Endothelial cell of umbilical vein (primary cell): ENCODE measurements at regions not wholly inside any gene's neighbourhood (a gene's known extent, or its start where the extent isn't known, plus 50 kb on each side); places are given as distances from the start of the nearest gene placed in this dataset.

Experiments used
- BruUV-seq: library from RNA; stranded (reverse); fragments of 400-500 nt; replicated peaks from 2 replicates; lab custom pipeline; 2021; lab: Mats Ljungman, UMichigan
- CTCF ChIA-PET: fragments of 300-600, 350-600 bp; sonication (Branson Sonifier 250); formaldehyde crosslinking; loops from one replicate; lab custom pipeline; 2021; ENCODE audit warnings: antibody characterized with exemption, inconsistent platforms; lab: Charles Lee
- POLR2A ChIA-PET: fragments of 300-600, 350-600 bp; sonication (Branson Sonifier 250); formaldehyde crosslinking; loops from one replicate; lab custom pipeline; 2021; ENCODE audit warnings: antibody characterized with exemption, inconsistent platforms; lab: Charles Lee
- DNase-seq: peaks from one replicate; pipeline ENCODE4 v3.0.0-alpha.2; 2011; ENCODE audit warnings: low read depth, low spot score
- FAIRE-seq: peaks from 2 replicates; lab custom pipeline; 2011; peaks lifted over from hg19 to GRCh38; lab: Jason Lieb, UNC
- H2AFZ ChIP-seq: 2 replicates; pipeline ENCODE4 v1.6.0; 2012; ENCODE audit warnings: low read depth, low read length, control low read depth, inconsistent platforms
- H3K27ac ChIP-seq: 2 replicates; pipeline ENCODE4 v1.5.1; 2011; ENCODE audit warnings: low read depth, mild to moderate bottlenecking, control low read depth, low read length, moderate library complexity; ENCODE audit not compliant: insufficient read depth
- H3K27me3 ChIP-seq, 2 experiments: 2 replicates each; pipeline versions ENCODE4 v1.6.0 to v1.6.1; 2011; ENCODE audit warnings: low read length in 2 of 2, mixed read lengths in 1 of 2; ENCODE audit not compliant: control insufficient read depth in 2 of 2, insufficient read depth in 2 of 2
- H3K36me3 ChIP-seq, 2 experiments: 2 replicates in 1 of 2; 3 replicates in 1 of 2; pipeline ENCODE4 v1.5.1; 2011; ENCODE audit warnings: low read length in 2 of 2, mild to moderate bottlenecking in 1 of 2, moderate library complexity in 1 of 2; ENCODE audit not compliant: control insufficient read depth in 2 of 2, insufficient read depth in 2 of 2; ENCODE audit errors: extremely low read depth in 1 of 2
- H3K4me1 ChIP-seq: 3 replicates; pipeline ENCODE4 v1.5.1; 2011; ENCODE audit warnings: mild to moderate bottlenecking, low read length; ENCODE audit not compliant: control insufficient read depth, insufficient read depth; ENCODE audit errors: extremely low read depth
- H3K4me2 ChIP-seq: 2 replicates; pipeline ENCODE4 v1.6.1; 2011; ENCODE audit warnings: low read length, control low read depth, mixed read lengths; ENCODE audit not compliant: insufficient read depth
- H3K4me3 ChIP-seq, 3 experiments: fragments of 200-600 bp in 1 of 3; sonication (generic), shearing (Covaris generic) in 1 of 3; replicated peaks in 1 of 3; 2 replicates each; pipeline ENCODE4 v1.5.1; 2011 to 2016; ENCODE audit warnings: control low read depth in 3 of 3, low read length in 3 of 3, mild to moderate bottlenecking in 2 of 3, inconsistent platforms in 1 of 3, low read depth in 1 of 3, moderate library complexity in 1 of 3; ENCODE audit not compliant: insufficient read depth in 1 of 3
- H3K79me2 ChIP-seq: 2 replicates; pipeline ENCODE4 v1.6.0; 2012; ENCODE audit warnings: low read length, inconsistent platforms; ENCODE audit not compliant: control insufficient read depth, insufficient read depth
- H3K9ac ChIP-seq: replicated peaks from 2 replicates; pipeline ENCODE3; 2011; ENCODE audit warnings: low read length, control low read depth; ENCODE audit not compliant: insufficient read depth; ENCODE audit errors: extremely low read depth
- H3K9me1 ChIP-seq: replicated peaks from 3 replicates; pipeline ENCODE4 v1.6.0; 2011; ENCODE audit warnings: mild to moderate bottlenecking, low read length; ENCODE audit not compliant: control insufficient read depth, insufficient read depth; ENCODE audit errors: extremely low read depth
- H3K9me3 ChIP-seq: replicated peaks from 2 replicates; pipeline ENCODE4 v1.5.1; 2012; ENCODE audit warnings: low read length, inconsistent platforms; ENCODE audit not compliant: control insufficient read depth, insufficient read depth
- H4K20me1 ChIP-seq: replicated peaks from 2 replicates; pipeline ENCODE3; 2011; ENCODE audit warnings: mild to moderate bottlenecking, low read length; ENCODE audit not compliant: control insufficient read depth, insufficient read depth; ENCODE audit errors: extremely low read depth
- EZH2 ChIP-seq: IDR thresholded peaks from 2 replicates; pipeline ENCODE4 v1.6.1; 2012; ENCODE audit warnings: borderline replicate concordance, low read depth, mild to moderate bottlenecking, moderate library complexity, low read length, inconsistent platforms; ENCODE audit not compliant: severe bottlenecking
- FOS ChIP-seq: IDR thresholded peaks from 2 replicates; pipeline ENCODE4 v1.6.1; 2011; ENCODE audit warnings: mild to moderate bottlenecking, low read length, moderate library complexity, borderline replicate concordance; ENCODE audit not compliant: insufficient read depth
- GATA2 ChIP-seq: IDR thresholded peaks from 2 replicates; pipeline ENCODE4 v1.7.0; 2011; ENCODE audit warnings: low read depth, mild to moderate bottlenecking, moderate library complexity, mixed read lengths, low read length; ENCODE audit not compliant: insufficient read length, insufficient read depth
- JUN ChIP-seq: IDR thresholded peaks from 2 replicates; pipeline ENCODE4 v1.6.1; 2011; ENCODE audit warnings: borderline replicate concordance, low read depth; ENCODE audit not compliant: insufficient read length, insufficient read depth
- MYC ChIP-seq: IDR thresholded peaks from one replicate; pipeline ENCODE4 v1.6.1; 2011; ENCODE audit warnings: mild to moderate bottlenecking, low read depth, low read length
- POLR2A ChIP-seq: IDR thresholded peaks from 2 replicates; pipeline ENCODE4 v1.6.1; 2012; ENCODE audit warnings: low read depth, mild to moderate bottlenecking, control low read depth, low read length
- POLR2AphosphoS5 ChIP-seq: IDR thresholded peaks from 2 replicates; pipeline ENCODE4 v1.6.1; 2012; ENCODE audit warnings: low read depth, mild to moderate bottlenecking, control low read depth, low read length, moderate library complexity; ENCODE audit not compliant: insufficient read depth
- dilution Hi-C: fragments of 300-500 bp; cut with MboI; formaldehyde crosslinking; loops from one replicate; pipeline ENCODE4 v1.15.0; 2019; ENCODE audit warnings: low sequenced_read_pairs; ENCODE audit not compliant: extremely low pct_ligation_motif_present
- intact Hi-C: fragments of 100-400 bp; cut with micrococcal nuclease; formaldehyde crosslinking; loops from one replicate; pipeline ENCODE4 v1.10.0; 2022
- TF ChIP-seq, protein P1 (sequence below), 2 donors: IDR thresholded peaks; 1 replicate in 1 of 2; 2 replicates in 1 of 2; pipeline ENCODE4 v1.5.1; 2011; ENCODE audit warnings: low read length in 2 of 2, mild to moderate bottlenecking in 2 of 2, moderate library complexity in 2 of 2, control low read depth in 1 of 2, inconsistent platforms in 1 of 2, low read depth in 1 of 2; ENCODE audit not compliant: insufficient read depth in 1 of 2; ENCODE audit errors: extremely low read depth in 1 of 2
- TF ChIP-seq, protein P2 (sequence below): IDR thresholded peaks from 2 replicates; pipeline ENCODE4 v1.6.1; 2011; ENCODE audit not compliant: insufficient read depth, insufficient read length

DNA sequence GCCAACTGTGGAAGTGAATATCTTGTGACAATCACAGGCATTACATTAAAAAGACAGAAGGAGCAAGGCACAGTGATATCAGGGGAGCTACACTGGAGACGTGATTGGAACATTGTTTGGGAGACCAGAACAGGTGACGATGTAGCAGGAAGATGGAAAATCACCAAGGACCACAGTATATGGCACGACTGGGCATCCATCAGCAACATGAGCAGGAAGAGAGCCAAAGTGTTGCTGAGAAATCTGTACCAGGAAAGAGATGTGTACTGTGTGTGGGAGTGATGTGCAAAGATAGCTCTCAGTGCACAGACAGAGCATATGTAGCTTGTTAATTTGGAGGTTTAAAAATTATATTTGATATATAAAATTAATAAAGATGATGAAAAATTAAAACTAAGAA lies 790.6 kb upstream of the ADGRL2 start:
- CTCF ChIA-PET: no interaction called here
- Histone ChIP-seq H4K20me1 (no peaks in the 10 kb centered on the region), H2AFZ (no peak overlapping the region), H3K79me2 (no peaks in the 10 kb centered on the region), H3K4me1 (no peaks in the 10 kb centered on the region), H3K27me3 (no peaks in the 10 kb centered on the region), H3K9me3 (no peaks in the 10 kb centered on the region), H3K9me1 (no peaks in the 10 kb centered on the region), H3K4me2 (no peak overlapping the region), H3K9ac (no peak overlapping the region), H3K27ac (no peak overlapping the region), H3K36me3 (no peaks in the 10 kb centered on the region), H3K4me3 (no peak overlapping the region)
- no peak for DNase-seq
- dilution Hi-C loops: no loop called here
- no peak for FAIRE-seq
- POLR2A ChIA-PET: no interaction called here
- no peak for TF ChIP-seq FOS
- TF ChIP-seq GATA2: no peak
- no peak for TF ChIP-seq JUN
- no peak for TF ChIP-seq EZH2
- no peak for TF ChIP-seq MYC
- no peak for TF ChIP-seq POLR2A
- TF ChIP-seq POLR2AphosphoS5: no peak
- TF ChIP-seq, protein P1, sequence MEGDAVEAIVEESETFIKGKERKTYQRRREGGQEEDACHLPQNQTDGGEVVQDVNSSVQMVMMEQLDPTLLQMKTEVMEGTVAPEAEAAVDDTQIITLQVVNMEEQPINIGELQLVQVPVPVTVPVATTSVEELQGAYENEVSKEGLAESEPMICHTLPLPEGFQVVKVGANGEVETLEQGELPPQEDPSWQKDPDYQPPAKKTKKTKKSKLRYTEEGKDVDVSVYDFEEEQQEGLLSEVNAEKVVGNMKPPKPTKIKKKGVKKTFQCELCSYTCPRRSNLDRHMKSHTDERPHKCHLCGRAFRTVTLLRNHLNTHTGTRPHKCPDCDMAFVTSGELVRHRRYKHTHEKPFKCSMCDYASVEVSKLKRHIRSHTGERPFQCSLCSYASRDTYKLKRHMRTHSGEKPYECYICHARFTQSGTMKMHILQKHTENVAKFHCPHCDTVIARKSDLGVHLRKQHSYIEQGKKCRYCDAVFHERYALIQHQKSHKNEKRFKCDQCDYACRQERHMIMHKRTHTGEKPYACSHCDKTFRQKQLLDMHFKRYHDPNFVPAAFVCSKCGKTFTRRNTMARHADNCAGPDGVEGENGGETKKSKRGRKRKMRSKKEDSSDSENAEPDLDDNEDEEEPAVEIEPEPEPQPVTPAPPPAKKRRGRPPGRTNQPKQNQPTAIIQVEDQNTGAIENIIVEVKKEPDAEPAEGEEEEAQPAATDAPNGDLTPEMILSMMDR (IDR thresholded peaks at IDR 0.05; ENCODE audit: extremely low read depth in 1 of 2, insufficient read depth in 1 of 2, low read depth in 1 of 2, low read length in 2 of 2): no peak
- TF ChIP-seq, protein P2, sequence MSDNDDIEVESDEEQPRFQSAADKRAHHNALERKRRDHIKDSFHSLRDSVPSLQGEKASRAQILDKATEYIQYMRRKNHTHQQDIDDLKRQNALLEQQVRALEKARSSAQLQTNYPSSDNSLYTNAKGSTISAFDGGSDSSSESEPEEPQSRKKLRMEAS: no peak
- intact Hi-C loops: no loop called here
- no TSS peak for BruUV-seq
